H7 (cell line): ENCODE measurements at regions not wholly inside any gene's neighbourhood (a gene's known extent, or its start where the extent isn't known, plus 50 kb on each side); places are given as distances from the start of the nearest gene placed in this dataset.

Experiments
- DNase-seq: peaks from one replicate; pipeline ENCODE4 v3.0.0; 2012
- H3K27me3 ChIP-seq: 2 replicates; pipeline ENCODE4 v1.6.0; 2011; ENCODE audit warnings: mild to moderate bottlenecking, low read length; ENCODE audit not compliant: control insufficient read depth, insufficient read depth
- H3K36me3 ChIP-seq: replicated peaks from 2 replicates; pipeline ENCODE4 v1.5.1; 2011; ENCODE audit warnings: low read length; ENCODE audit not compliant: control insufficient read depth, insufficient read depth
- H3K4me3 ChIP-seq: 2 replicates; pipeline ENCODE4 v1.5.1; 2011; ENCODE audit warnings: low read depth, mild to moderate bottlenecking, control low read depth, low read length, moderate library complexity; ENCODE audit not compliant: insufficient read depth

- no peak for DNase-seq
- no peaks in the 10 kb centered on the region for H3K36me3 ChIP-seq
- H3K27me3 ChIP-seq: no peaks in the 10 kb centered on the region
- H3K4me3 ChIP-seq: no peak overlapping the region
Observed at GRCh38 chr2:2694746-2695145, 363.7 kb upstream of the MYT1L start.

- Histone ChIP-seq H3K36me3 (no peaks in the 10 kb centered on the region), H3K4me3 (no peak overlapping the region), H3K27me3 (no peaks in the 10 kb centered on the region)
- DNase-seq: no peak
Observed at GRCh38 chr2:2692599-2693389, 361.7 kb upstream of the MYT1L start.

- no peak for DNase-seq
- Histone ChIP-seq H3K4me3 (no peak overlapping the region), H3K27me3 (no peaks in the 10 kb centered on the region), H3K36me3 (no peaks in the 10 kb centered on the region)
Observed at GRCh38 chr2:2691419-2691818, 360.3 kb upstream of the MYT1L start.

GRCh38 chr2:2690985-2691384 lies 359.9 kb upstream of the MYT1L start:
- no peaks in the 10 kb centered on the region for H3K36me3 ChIP-seq
- H3K4me3 ChIP-seq: no peak overlapping the region
- no peak for DNase-seq
- H3K27me3 ChIP-seq: no peaks in the 10 kb centered on the region

- H3K36me3 ChIP-seq: no peaks in the 10 kb centered on the region
- no peak overlapping the region for H3K4me3 ChIP-seq
- no peak for DNase-seq
- H3K27me3 ChIP-seq: no peaks in the 10 kb centered on the region
Observed at GRCh38 chr2:2689306-2689705, 358.2 kb upstream of the MYT1L start.

- DNase-seq: no peak
- no peaks in the 10 kb centered on the region for H3K36me3 ChIP-seq
- H3K27me3 ChIP-seq: no peaks in the 10 kb centered on the region
- no peak overlapping the region for H3K4me3 ChIP-seq
Observed at GRCh38 chr2:2688254-2688653, 357.2 kb upstream of the MYT1L start.

DNA sequence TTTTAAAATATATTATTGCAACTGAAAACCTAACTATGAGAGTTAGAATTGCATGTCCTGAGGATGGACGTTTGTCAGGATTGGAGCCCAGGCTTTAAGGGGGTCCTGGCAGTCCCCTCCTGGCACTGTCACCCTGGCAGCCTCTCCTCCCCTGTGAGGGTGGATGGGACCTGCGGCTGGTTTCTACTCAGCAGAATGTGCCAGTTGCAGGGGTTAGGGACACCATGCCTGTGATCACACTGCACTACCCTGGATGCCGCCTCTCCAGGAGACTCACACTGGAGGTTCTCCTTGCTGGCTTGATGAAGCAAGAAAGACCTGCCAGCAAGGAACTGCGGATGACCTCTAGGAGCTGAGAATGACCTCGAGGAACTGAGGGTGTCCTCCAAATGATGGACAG lies 356.7 kb upstream of the MYT1L start:
- no peaks in the 10 kb centered on the region for H3K27me3 ChIP-seq
- no peaks in the 10 kb centered on the region for H3K36me3 ChIP-seq
- no peak overlapping the region for H3K4me3 ChIP-seq
- DNase-seq: no peak

DNA sequence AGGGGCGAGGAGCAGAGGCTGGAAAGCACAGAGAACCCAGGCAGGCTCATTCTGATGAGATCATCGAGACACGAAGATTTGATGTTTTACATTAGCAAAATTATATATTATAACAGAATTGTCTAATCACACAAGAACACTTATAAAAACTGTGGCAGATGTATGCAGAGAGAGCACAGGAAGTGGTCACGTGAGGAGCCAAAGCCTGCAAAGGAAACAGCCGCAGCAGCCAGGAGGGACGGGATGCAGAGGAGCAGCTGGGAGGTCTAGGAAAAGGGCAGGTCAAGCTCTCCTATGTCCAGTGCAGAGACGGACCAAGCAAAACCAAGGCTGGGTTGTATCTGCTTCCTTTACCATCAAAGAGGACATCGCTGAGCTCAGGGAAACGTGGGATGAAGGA lies 355.1 kb upstream of the MYT1L start:
- no peaks in the 10 kb centered on the region for H3K27me3 ChIP-seq
- DNase-seq: no peak

DNA sequence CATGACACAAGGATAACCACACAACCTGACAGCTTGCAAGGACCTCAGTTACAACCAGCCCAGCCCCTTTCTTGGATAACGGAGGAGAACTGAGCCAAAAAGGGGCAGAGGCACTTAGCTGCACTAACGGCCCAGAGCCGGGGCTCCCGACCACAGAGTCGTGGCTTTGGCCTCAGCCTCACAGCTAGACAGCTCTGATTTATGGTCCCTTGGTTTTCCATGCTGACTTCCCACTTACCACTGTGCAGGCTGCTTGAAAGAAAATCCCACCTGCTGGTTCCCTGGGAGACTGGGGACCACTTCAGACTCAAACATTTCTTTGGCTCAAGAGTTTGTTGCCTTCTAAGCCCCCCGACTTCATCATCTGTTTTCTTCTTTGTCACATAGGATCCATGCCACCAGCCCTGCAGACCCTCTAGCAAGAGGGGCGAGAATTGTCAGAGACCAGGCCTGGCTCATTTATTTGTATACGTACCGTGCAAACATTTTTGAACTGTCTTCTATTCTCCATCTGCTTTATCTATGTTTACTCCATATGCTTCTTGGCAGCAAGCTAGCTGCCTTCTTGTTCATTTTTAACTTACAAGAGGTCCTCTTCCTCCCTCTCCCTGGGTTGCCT lies 352.6 kb upstream of the MYT1L start:
- no peak for DNase-seq
- no peaks in the 10 kb centered on the region for H3K36me3 ChIP-seq
- H3K27me3 ChIP-seq: no peaks in the 10 kb centered on the region
- no peak overlapping the region for H3K4me3 ChIP-seq

More for the DNA sequence above, 355.1 kb upstream of the MYT1L start:
- Histone ChIP-seq H3K36me3 (no peaks in the 10 kb centered on the region), H3K4me3 (no peak overlapping the region)

DNA sequence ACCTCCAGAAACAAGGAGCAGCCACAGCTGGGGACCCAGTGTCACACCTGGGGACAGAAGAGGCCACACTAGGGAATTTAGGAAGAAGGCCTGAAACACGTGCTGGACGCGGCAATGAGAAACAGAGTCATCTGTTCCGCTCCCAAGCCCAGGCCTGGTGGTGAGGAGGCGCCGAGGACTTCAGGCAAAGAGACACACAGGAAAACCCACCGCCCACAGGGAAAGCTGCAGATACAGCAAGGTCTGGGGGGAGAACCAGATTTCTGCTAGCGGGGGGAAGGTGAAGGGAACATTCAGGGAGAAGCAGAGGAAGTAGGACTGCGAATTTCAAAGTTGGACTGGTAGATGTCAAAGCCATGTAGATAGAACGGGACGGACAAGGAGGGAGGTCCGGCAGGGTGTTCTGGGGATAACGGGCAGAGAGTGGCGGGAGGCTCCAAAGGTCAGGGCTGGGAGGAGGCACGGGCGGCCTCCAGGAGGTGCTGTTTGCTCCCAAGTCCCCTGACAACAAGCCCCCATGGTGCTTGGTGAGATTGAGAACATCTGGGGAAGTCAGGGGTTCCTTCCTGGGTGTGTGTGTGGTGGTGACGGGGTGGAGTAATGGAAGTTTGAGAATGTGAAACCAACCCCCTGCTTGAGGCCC lies 351.7 kb upstream of the MYT1L start:
- DNase-seq: no peak
- no peaks in the 10 kb centered on the region for H3K27me3 ChIP-seq
- no peaks in the 10 kb centered on the region for H3K36me3 ChIP-seq
- H3K4me3 ChIP-seq: no peak overlapping the region

- H3K4me3 ChIP-seq: no peak overlapping the region
- H3K36me3 ChIP-seq: no peaks in the 10 kb centered on the region
- H3K27me3 ChIP-seq: no peaks in the 10 kb centered on the region
- DNase-seq: no peak
Observed at GRCh38 chr2:2681711-2682251, 350.7 kb upstream of the MYT1L start.

DNA sequence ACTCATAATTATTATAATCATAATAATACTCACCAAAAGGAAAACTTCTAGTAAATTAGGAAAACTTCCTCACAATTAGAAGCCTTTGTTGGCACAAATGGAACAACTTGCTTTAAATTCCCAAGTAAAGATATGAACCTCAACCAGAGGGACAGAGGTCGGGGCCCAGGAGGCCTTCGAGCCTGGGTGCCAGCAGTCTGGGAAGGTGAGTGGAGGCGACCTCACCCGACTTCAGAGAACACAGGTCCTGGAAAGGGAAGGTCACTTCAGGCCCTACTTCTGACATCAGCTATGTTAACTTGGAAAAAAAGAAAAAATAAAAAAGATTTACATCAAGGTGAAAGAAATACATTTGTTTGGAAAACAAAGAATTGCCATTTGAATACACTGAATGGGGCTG lies 350.0 kb upstream of the MYT1L start:
- H3K4me3 ChIP-seq: no peak overlapping the region
- no peak for DNase-seq
- H3K27me3 ChIP-seq: no peaks in the 10 kb centered on the region
- H3K36me3 ChIP-seq: no peaks in the 10 kb centered on the region

GRCh38 chr2:2674831-2675230 lies 343.8 kb upstream of the MYT1L start:
- no peaks in the 10 kb centered on the region for H3K36me3 ChIP-seq
- no peaks in the 10 kb centered on the region for H3K27me3 ChIP-seq
- no peak for DNase-seq
- H3K4me3 ChIP-seq: no peak overlapping the region

- Histone ChIP-seq H3K4me3 (no peak overlapping the region), H3K27me3 (no peaks in the 10 kb centered on the region), H3K36me3 (no peaks in the 10 kb centered on the region)
- no peak for DNase-seq
Observed at GRCh38 chr2:2673406-2673805, 342.3 kb upstream of the MYT1L start.

GRCh38 chr2:2672249-2672648 lies 341.2 kb upstream of the MYT1L start:
- DNase-seq: no peak
- no peaks in the 10 kb centered on the region for H3K36me3 ChIP-seq
- no peak overlapping the region for H3K4me3 ChIP-seq
- H3K27me3 ChIP-seq: no peaks in the 10 kb centered on the region
